Panc1 (cell line): ENCODE measurements at regions not wholly inside any gene's neighbourhood (a gene's known extent, or its start where the extent isn't known, plus 50 kb on each side); places are given as distances from the start of the nearest gene placed in this dataset.

Source experiments
- ATAC-seq: fragments of 200-7000 bp; cut with Tn5 transposase; 2 replicates; pipeline ENCODE4 v1.9.1; 2020; ENCODE audit warnings: mild to moderate bottlenecking, moderate library complexity
- BruUV-seq: library from RNA; stranded (reverse); fragments of 400-500 nt; replicated peaks from 2 replicates; lab custom pipeline; 2021; lab: Mats Ljungman, UMichigan
- CTCF ChIA-PET: fragments of 300-600 bp; sonication (Branson Sonifier 250); formaldehyde crosslinking; loops from one replicate; lab custom pipeline; 2022; ENCODE audit warnings: antibody characterized with exemption; lab: Charles Lee
- POLR2A ChIA-PET: fragments of 300-600 bp; sonication (Branson Sonifier 250); formaldehyde crosslinking; loops from one replicate; lab custom pipeline; 2022; ENCODE audit warnings: antibody characterized with exemption; lab: Charles Lee
- DNase-seq: peaks from one replicate; pipeline ENCODE4 v3.0.0-alpha.2; 2010; ENCODE audit warnings: low read depth, low spot score
- H3K27ac ChIP-seq: 2 replicates; pipeline ENCODE4 v1.5.1; 2011; ENCODE audit warnings: mild to moderate bottlenecking, low read length, inconsistent platforms
- H3K27me3 ChIP-seq: fragments of 200-500 bp; sonication (Bioruptor generic); 2 replicates; pipeline ENCODE4 v1.6.0; 2014; ENCODE audit warnings: low read length, inconsistent platforms; ENCODE audit not compliant: control insufficient read depth, insufficient read depth
- H3K36me3 ChIP-seq: fragments of 200-500 bp; sonication (Bioruptor generic); 2 replicates; pipeline ENCODE4 v1.5.1; 2014; ENCODE audit warnings: inconsistent platforms, mild to moderate bottlenecking, low read length, moderate library complexity; ENCODE audit not compliant: control insufficient read depth, insufficient read depth
- H3K4me1 ChIP-seq: 2 replicates; pipeline ENCODE4 v1.5.1; 2011; ENCODE audit warnings: inconsistent platforms, mild to moderate bottlenecking, low read length, moderate library complexity; ENCODE audit not compliant: control insufficient read depth, insufficient read depth
- H3K4me3 ChIP-seq, 2 experiments: 2 replicates each; pipeline ENCODE4 v1.5.1; 2011 to 2012; ENCODE audit warnings: low read depth in 2 of 2, low read length in 2 of 2, mild to moderate bottlenecking in 2 of 2, inconsistent platforms in 1 of 2, moderate library complexity in 1 of 2
- H3K9me3 ChIP-seq: fragments of 200-500 bp; sonication (Bioruptor generic); 2 replicates; pipeline ENCODE4 v1.5.1; 2014; ENCODE audit warnings: low read depth, mild to moderate bottlenecking, inconsistent platforms, low read length, moderate library complexity; ENCODE audit not compliant: control insufficient read depth, insufficient read depth
- CTCF ChIP-seq: fragments of 450-650 bp; IDR thresholded peaks from 2 replicates; pipeline ENCODE4 v1.5.1; 2017; ENCODE audit warnings: mild to moderate bottlenecking
- POLR2AphosphoS5 ChIP-seq: IDR thresholded peaks from 2 replicates; pipeline ENCODE4 v1.6.1; 2012; ENCODE audit warnings: mild to moderate bottlenecking, low read depth, low read length, moderate library complexity
- REST ChIP-seq, 2 experiments: IDR thresholded peaks; 2 replicates each; pipeline ENCODE4 v1.6.1; 2011 to 2012; ENCODE audit warnings: low read depth in 2 of 2, control low read depth in 1 of 2, low read length in 1 of 2, mild to moderate bottlenecking in 1 of 2, moderate library complexity in 1 of 2; ENCODE audit not compliant: insufficient read depth in 1 of 2
- SIN3A ChIP-seq: IDR thresholded peaks from 2 replicates; pipeline ENCODE4 v1.6.1; 2012; ENCODE audit warnings: low read depth, mild to moderate bottlenecking, low read length, moderate library complexity, borderline replicate concordance; ENCODE audit not compliant: insufficient read depth
- TCF7L2 ChIP-seq: IDR thresholded peaks from 2 replicates; pipeline ENCODE4 v1.6.1; 2011; ENCODE audit warnings: mild to moderate bottlenecking, low read depth, low read length, inconsistent platforms
- in situ Hi-C: cut with HindIII; loops from 2 replicates; pipeline ENCODE4 v1.10.0; 2016; ENCODE audit warnings: low sequenced_read_pairs, low pct_unique_long_range_greater_than_20kb
- intact Hi-C: fragments of 100-400 bp; cut with micrococcal nuclease; formaldehyde crosslinking; loops from one replicate; pipeline ENCODE4 v1.10.0; 2022; ENCODE audit not compliant: unreplicated experiment

DNA sequence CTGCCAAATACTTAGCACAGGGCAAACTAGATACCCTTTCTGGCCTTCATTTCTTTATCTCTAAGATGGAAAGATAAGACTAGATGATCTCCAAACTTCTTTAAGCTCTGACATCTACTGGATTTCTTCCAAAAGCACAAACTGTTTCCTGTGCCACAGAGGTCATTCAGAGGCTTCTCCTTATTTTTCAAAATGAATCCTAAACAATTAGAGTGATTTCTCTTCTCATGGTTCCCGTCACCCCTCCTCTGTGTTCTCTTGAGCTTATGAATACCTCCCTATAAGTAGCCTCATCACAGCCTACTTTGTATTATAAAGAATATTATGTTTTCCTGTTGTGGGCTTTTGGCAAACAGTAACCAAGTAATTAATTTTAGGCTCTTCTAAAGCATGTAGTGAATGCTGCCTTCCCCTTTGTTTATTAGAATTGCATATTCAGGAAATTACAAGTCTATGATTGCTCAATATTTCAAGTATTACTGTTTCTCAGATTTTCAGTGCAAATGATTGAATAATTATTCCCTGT is 179.5 kb downstream of the REEP3 start:
- H3K9me3 ChIP-seq: peaks cover 12% of the 10 kb centered on the region; the same call in 1 of the 2 replicates
- no peaks in the 10 kb centered on the region for H3K36me3 ChIP-seq
- in situ Hi-C loops (loop anchor here (25.0 kb wide), 1 partner anchor 513 kb away; no protein-coding TSS in a partner anchor), intact Hi-C loops (no loop called here)
- ChIA-PET CTCF (interaction anchor here (0.9 kb wide), 1 partner anchor 19 kb away, joined by 3 read pairs; no protein-coding TSS in a partner anchor), POLR2A (interaction anchor here (0.7 to 1.0 kb wide), 2 partner anchors 11 to 16 kb away, joined by 3 to 4 read pairs; no protein-coding TSS in a partner anchor)
- DNase-seq (no peak), ATAC-seq (peak; percentile 27; the same call in 1 of the 2 replicates)
- no TSS peak for BruUV-seq
- H3K27me3 ChIP-seq: no peaks in the 10 kb centered on the region
- H3K27ac ChIP-seq: peak overlapping the region; percentile 84
- H3K4me1 ChIP-seq: peaks cover 49% of the 10 kb centered on the region
- H3K4me3 ChIP-seq: no peak overlapping the region
- TF ChIP-seq TCF7L2 (no peak), CTCF (no peak), POLR2AphosphoS5 (no peak), SIN3A (no peak), REST (IDR thresholded peaks at IDR 0.05; ENCODE audit: insufficient read depth in 1 of 2, low read depth in 2 of 2, low read length in 1 of 2) (no peak)

DNA sequence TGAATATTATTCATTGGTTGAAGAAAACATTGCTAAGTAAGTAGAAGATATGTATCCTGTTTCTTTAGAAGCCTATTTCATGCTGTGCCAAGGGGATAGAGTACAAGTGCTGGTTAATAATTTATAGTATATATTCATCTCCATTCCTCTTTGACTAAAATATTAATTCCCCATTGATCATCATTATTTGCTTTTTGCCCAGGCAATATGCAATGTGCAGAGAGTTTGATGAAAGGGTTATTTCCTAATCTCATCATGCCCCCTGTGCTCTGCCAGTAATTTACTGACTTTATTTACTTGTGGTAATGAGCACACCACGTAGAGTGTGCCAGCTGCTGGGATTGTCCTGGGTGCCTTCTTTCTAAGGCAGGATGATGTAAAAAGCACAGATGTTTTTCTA is 180.9 kb downstream of the REEP3 start:
- Histone ChIP-seq H3K4me1 (peaks cover 55% of the 10 kb centered on the region), H3K36me3 (no peaks in the 10 kb centered on the region), H3K9me3 (peaks cover 12% of the 10 kb centered on the region; the same call in 1 of the 2 replicates), H3K27ac (peak overlapping the region; percentile 66; the same call in 1 of the 2 replicates), H3K4me3 (no peak overlapping the region), H3K27me3 (no peaks in the 10 kb centered on the region)
- ChIA-PET CTCF (no interaction called here), POLR2A (no interaction called here)
- no peak for TF ChIP-seq TCF7L2
- no peak for TF ChIP-seq POLR2AphosphoS5
- TF ChIP-seq SIN3A: no peak
- TF ChIP-seq REST (IDR thresholded peaks at IDR 0.05; ENCODE audit: insufficient read depth in 1 of 2, low read depth in 2 of 2, low read length in 1 of 2): no peak
- TF ChIP-seq CTCF: no peak
- BruUV-seq: no TSS peak
- in situ Hi-C loops: loop anchor here (25.0 kb wide), 1 partner anchor 515 kb away; no protein-coding TSS in a partner anchor
- DNase-seq (no peak), ATAC-seq (no peak)
- intact Hi-C loops: no loop called here
